ENCODE measurements at regions not wholly inside any gene's neighbourhood (a gene's known extent, or its start where the extent isn't known, plus 50 kb on each side); places are given as distances from the start of the nearest gene placed in this dataset.

- no peak for TF ChIP-seq CTCF (IDR thresholded peaks at IDR 0.05; ENCODE audit: extremely low read depth, insufficient read depth, missing control alignments)
- in situ Hi-C loops (cut with MboI; ENCODE audit: low pct_unique_long_range_greater_than_20kb, low sequenced_read_pairs, unreplicated experiment), result no loop called here
- no peak for DNase-seq (ENCODE audit: low spot score)
Measured at GRCh38 chr12:72937486-72937885, 665.3 kb downstream of the TRHDE start.

GRCh38 chr12:72957454-72957853 lies 685.3 kb downstream of the TRHDE start:
- in situ Hi-C loops (cut with MboI; ENCODE audit: low pct_unique_long_range_greater_than_20kb, low sequenced_read_pairs, unreplicated experiment), result no loop called here
- TF ChIP-seq CTCF (IDR thresholded peaks at IDR 0.05; ENCODE audit: extremely low read depth, insufficient read depth, missing control alignments), result no peak
- no peak for DNase-seq (ENCODE audit: low spot score)

GRCh38 chr12:72966684-72967083 lies 694.5 kb downstream of the TRHDE start:
- DNase-seq (ENCODE audit: low spot score), result no peak
- no peak for TF ChIP-seq CTCF (IDR thresholded peaks at IDR 0.05; ENCODE audit: extremely low read depth, insufficient read depth, missing control alignments)
- in situ Hi-C loops (cut with MboI; ENCODE audit: low pct_unique_long_range_greater_than_20kb, low sequenced_read_pairs, unreplicated experiment), result no loop called here

- TF ChIP-seq CTCF (IDR thresholded peaks at IDR 0.05; ENCODE audit: extremely low read depth, insufficient read depth, missing control alignments), result no peak
- in situ Hi-C loops (cut with MboI; ENCODE audit: low pct_unique_long_range_greater_than_20kb, low sequenced_read_pairs, unreplicated experiment), result no loop called here
- no peak for DNase-seq (ENCODE audit: low spot score)
Measured at GRCh38 chr12:72974954-72975555, 702.9 kb downstream of the TRHDE start.

- TF ChIP-seq CTCF (IDR thresholded peaks at IDR 0.05; ENCODE audit: extremely low read depth, insufficient read depth, missing control alignments), result no peak
- in situ Hi-C loops (cut with MboI; ENCODE audit: low pct_unique_long_range_greater_than_20kb, low sequenced_read_pairs, unreplicated experiment), result no loop called here
- DNase-seq (ENCODE audit: low spot score), result no peak
Measured at GRCh38 chr12:72978999-72979398, 706.8 kb downstream of the TRHDE start.

- DNase-seq (ENCODE audit: low spot score), result no peak
- no peak for TF ChIP-seq CTCF (IDR thresholded peaks at IDR 0.05; ENCODE audit: extremely low read depth, insufficient read depth, missing control alignments)
- in situ Hi-C loops (cut with MboI; ENCODE audit: low pct_unique_long_range_greater_than_20kb, low sequenced_read_pairs, unreplicated experiment), result no loop called here
Measured at GRCh38 chr12:72982356-72982755, 710.2 kb downstream of the TRHDE start.

GRCh38 chr12:72986963-72987362 lies 714.8 kb downstream of the TRHDE start:
- DNase-seq (ENCODE audit: low spot score), result no peak
- no peak for TF ChIP-seq CTCF (IDR thresholded peaks at IDR 0.05; ENCODE audit: extremely low read depth, insufficient read depth, missing control alignments)
- in situ Hi-C loops (cut with MboI; ENCODE audit: low pct_unique_long_range_greater_than_20kb, low sequenced_read_pairs, unreplicated experiment), result no loop called here

All from GM13977 (cell line).